Liver (tissue), 2 donors: ENCODE measurements at regions not wholly inside any gene's neighbourhood (a gene's known extent, or its start where the extent isn't known, plus 50 kb on each side); places are given as distances from the start of the nearest gene placed in this dataset.

Experiments used
- GABPA ChIP-seq, 2 donors: IDR thresholded peaks in 1 of 2; conservative IDR thresholded peaks in 1 of 2; 2 replicates each; pipeline ENCODE4 v1.6.1; 2016; ENCODE audit warnings: antibody characterized with exemption in 2 of 2, mild to moderate bottlenecking in 1 of 2, moderate library complexity in 1 of 2
- JUND ChIP-seq, 2 donors: IDR thresholded peaks; 2 replicates each; pipeline ENCODE4 v1.6.1; 2016; ENCODE audit warnings: antibody characterized with exemption in 2 of 2
- MAX ChIP-seq: IDR thresholded peaks from 2 replicates; pipeline ENCODE4 v1.6.1; 2016; ENCODE audit warnings: antibody characterized with exemption
- RAD21 ChIP-seq, 2 donors: IDR thresholded peaks; 2 replicates each; pipeline ENCODE4 v1.6.1; 2016; ENCODE audit warnings: antibody characterized with exemption in 2 of 2, mild to moderate bottlenecking in 2 of 2
- donor health status: healthy.

GRCh38 chr10:88071879-88072278 lies 208.5 kb downstream of the PTEN start:
- TF ChIP-seq RAD21 (IDR thresholded peaks at IDR 0.05) (no peak), JUND (IDR thresholded peaks at IDR 0.05) (no peak), MAX (no peak), GABPA (IDR thresholded peaks at IDR 0.05 in 1 of 2, conservative IDR thresholded peaks at IDR 0.05 in 1 of 2) (no peak)
